NT2/D1 (cell line): ENCODE measurements at regions not wholly inside any gene's neighbourhood (a gene's known extent, or its start where the extent isn't known, plus 50 kb on each side); places are given as distances from the start of the nearest gene placed in this dataset.

Experiments used
- SUZ12 ChIP-seq: IDR thresholded peaks from 2 replicates; pipeline ENCODE4 v1.6.1; 2011; ENCODE audit not compliant: insufficient read length, insufficient read depth; ENCODE audit errors: extremely low read depth
- YY1 ChIP-seq: IDR thresholded peaks from 2 replicates; pipeline ENCODE4 v1.6.1; 2011; ENCODE audit not compliant: insufficient read length, insufficient read depth
- ZNF274 ChIP-seq: IDR thresholded peaks from 2 replicates; pipeline ENCODE4 v1.6.1; 2011; ENCODE audit warnings: mild to moderate bottlenecking, low read depth, low read length

DNA sequence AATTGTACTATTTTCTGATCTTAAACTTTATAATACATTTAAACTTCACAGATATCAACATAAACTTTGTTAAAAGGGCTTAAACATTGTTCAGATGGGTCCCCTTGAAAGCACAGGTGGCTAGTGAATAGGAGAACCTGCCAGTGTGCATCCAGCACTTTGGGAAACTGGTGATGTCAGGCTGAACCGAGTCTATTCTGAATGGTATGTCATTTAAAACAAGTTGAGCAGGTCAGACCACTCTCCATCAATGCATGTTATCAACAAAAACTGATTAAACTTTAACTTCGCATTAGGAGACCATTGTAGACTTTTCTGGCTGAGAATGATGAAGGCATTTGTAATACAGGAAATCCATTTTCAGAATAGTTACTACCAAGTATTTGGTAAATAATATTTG, 50.1 kb upstream of the FREM2 start:
- TF ChIP-seq YY1 = no peak
- no peak for TF ChIP-seq ZNF274
- TF ChIP-seq SUZ12 = no peak
